ELR (cell line): ENCODE measurements at regions not wholly inside any gene's neighbourhood (a gene's known extent, or its start where the extent isn't known, plus 50 kb on each side); places are given as distances from the start of the nearest gene placed in this dataset.

Source experiments
- DNase-seq: peaks from one replicate; pipeline ENCODE4 v3.0.0-alpha.2; 2015; ENCODE audit warnings: low read depth

GRCh38 chr1:4087530-4088420 lies 187.7 kb upstream of the C1orf174 start:
- DNase-seq = no peak

GRCh38 chr1:4088676-4089075 lies 188.6 kb upstream of the C1orf174 start:
- DNase-seq = no peak

GRCh38 chr1:4089421-4090175 lies 189.5 kb upstream of the C1orf174 start:
- no peak for DNase-seq

- DNase-seq = no peak
Measured at GRCh38 chr1:4090556-4090955, 190.5 kb upstream of the C1orf174 start.

- no peak for DNase-seq
Measured at GRCh38 chr1:4090976-4091660, 191.0 kb upstream of the C1orf174 start.

GRCh38 chr1:4091996-4092395 lies 191.9 kb upstream of the C1orf174 start:
- no peak for DNase-seq

GRCh38 chr1:4093856-4094565 lies 193.9 kb upstream of the C1orf174 start:
- no peak for DNase-seq

- DNase-seq = no peak
Measured at GRCh38 chr1:4095433-4095971, 195.4 kb upstream of the C1orf174 start.

GRCh38 chr1:4101459-4102161 lies 201.5 kb upstream of the C1orf174 start:
- no peak for DNase-seq

GRCh38 chr1:4105300-4105880 lies 205.3 kb upstream of the C1orf174 start:
- no peak for DNase-seq

GRCh38 chr1:4106731-4107130 lies 206.7 kb upstream of the C1orf174 start:
- no peak for DNase-seq

GRCh38 chr1:4107291-4107690 lies 207.2 kb upstream of the C1orf174 start:
- DNase-seq = no peak

- no peak for DNase-seq
Measured at GRCh38 chr1:4108331-4108730, 208.3 kb upstream of the C1orf174 start.

GRCh38 chr1:4108758-4109627 lies 208.9 kb upstream of the C1orf174 start:
- DNase-seq = no peak

- DNase-seq = no peak
Measured at GRCh38 chr1:4109628-4109940, 209.5 kb upstream of the C1orf174 start.

GRCh38 chr1:4110888-4111287 lies 210.8 kb upstream of the C1orf174 start:
- no peak for DNase-seq

GRCh38 chr1:4113897-4114296 lies 213.8 kb upstream of the C1orf174 start:
- DNase-seq = no peak

- no peak for DNase-seq
Measured at GRCh38 chr1:4115191-4115900, 215.3 kb upstream of the C1orf174 start.

- no peak for DNase-seq
Measured at GRCh38 chr1:4117196-4117595, 217.1 kb upstream of the C1orf174 start.
